ENCODE measurements at regions not wholly inside any gene's neighbourhood (a gene's known extent, or its start where the extent isn't known, plus 50 kb on each side); places are given as distances from the start of the nearest gene placed in this dataset.
"Not testable (repeated sequence)": the region's sequence is repeated elsewhere in the genome, so short reads cannot be mapped to it uniquely, and the experiment has no call there.

- CTCF ChIA-PET = no interaction called here
- Mint-ChIP-seq H3K27me3 (ENCODE audit: low read depth) (no peaks in the 10 kb centered on the region), H3K4me1 (peaks cover 16% of the 10 kb centered on the region), H3K27ac (no peak overlapping the region), H3K9me3 (peaks cover 10% of the 10 kb centered on the region), H3K4me3 (no peak overlapping the region), H3K36me3 (no peaks in the 10 kb centered on the region)
- TF ChIP-seq SMAD3 (CRISPR knock-in tag; IDR thresholded peaks at IDR 0.05; ENCODE audit: borderline replicate concordance) (no peak), TCF7 (CRISPR knock-in tag; IDR thresholded peaks at IDR 0.05; ENCODE audit: low read depth) (no peak), ZNF317 (CRISPR knock-in tag; IDR thresholded peaks at IDR 0.05; ENCODE audit: borderline replicate concordance, low read depth) (no peak), USF2 (CRISPR knock-in tag; IDR thresholded peaks at IDR 0.05) (no peak), RORB (CRISPR knock-in tag; IDR thresholded peaks at IDR 0.05) (no peak), ZSCAN18 (CRISPR knock-in tag; IDR thresholded peaks at IDR 0.05) (no peak), NR1H2 (CRISPR knock-in tag; IDR thresholded peaks at IDR 0.05) (no peak), ZNF232 (CRISPR knock-in tag; IDR thresholded peaks at IDR 0.05) (no peak), ESRRA (CRISPR knock-in tag; IDR thresholded peaks at IDR 0.05; ENCODE audit: borderline replicate concordance) (no peak), HMGA2 (CRISPR knock-in tag; IDR thresholded peaks at IDR 0.05) (no peak), CREB1 (CRISPR knock-in tag; IDR thresholded peaks at IDR 0.05) (no peak), ATF3 (CRISPR knock-in tag; conservative IDR thresholded peaks at IDR 0.05) (no peak)
- POLR2A ChIA-PET = no interaction called here
- no peak for DNase-seq (ENCODE audit: low spot score)
- no peak for ATAC-seq
Measured at GRCh38 chr16:65739518-65739917, 617.7 kb upstream of the CDH11 start.

GRCh38 chr16:65737831-65738230, 616.0 kb upstream of the CDH11 start:
- ChIA-PET POLR2A (no interaction called here), CTCF (no interaction called here)
- H3K27ac Mint-ChIP-seq = no peak overlapping the region
- DNase-seq (ENCODE audit: low spot score) (no peak), ATAC-seq (peak; percentile 57)
- peaks cover 23% of the 10 kb centered on the region for H3K4me1 Mint-ChIP-seq
- peaks cover 10% of the 10 kb centered on the region for H3K9me3 Mint-ChIP-seq
- H3K4me3 Mint-ChIP-seq = no peak overlapping the region
- H3K27me3 Mint-ChIP-seq (ENCODE audit: low read depth) = no peaks in the 10 kb centered on the region
- H3K36me3 Mint-ChIP-seq = no peaks in the 10 kb centered on the region
- TF ChIP-seq PRRX2 (CRISPR knock-in tag; IDR thresholded peaks at IDR 0.05) (no peak), IRF2 (CRISPR knock-in tag; IDR thresholded peaks at IDR 0.05; ENCODE audit: borderline replicate concordance, low read depth) (no peak), ESRRA (CRISPR knock-in tag; IDR thresholded peaks at IDR 0.05; ENCODE audit: borderline replicate concordance) (no peak), ZNF121 (CRISPR knock-in tag; IDR thresholded peaks at IDR 0.05) (no peak), AR (CRISPR knock-in tag; IDR thresholded peaks at IDR 0.05) (no peak), FOXJ3 (CRISPR knock-in tag; IDR thresholded peaks at IDR 0.05; ENCODE audit: borderline replicate concordance) (no peak)

- CTCF ChIA-PET = interaction anchor here (1.3 kb wide), 1 partner anchor 38 kb away, joined by 3 read pairs; no protein-coding TSS in a partner anchor
- POLR2A ChIA-PET; H3K27ac Mint-ChIP-seq; DNase-seq (ENCODE audit: low spot score); H3K27me3 Mint-ChIP-seq (ENCODE audit: low read depth); H3K36me3 Mint-ChIP-seq; H3K4me3 Mint-ChIP-seq; ATAC-seq: not testable (repeated sequence)
- Mint-ChIP-seq H3K9me3 (peaks cover 18% of the 10 kb centered on the region), H3K4me1 (peaks cover 23% of the 10 kb centered on the region)
Measured at GRCh38 chr16:65735615-65736014, 613.8 kb upstream of the CDH11 start.

Measured in WTC11 (cell line).